ENCODE measurements at regions not wholly inside any gene's neighbourhood (a gene's known extent, or its start where the extent isn't known, plus 50 kb on each side); places are given as distances from the start of the nearest gene placed in this dataset.

DNA sequence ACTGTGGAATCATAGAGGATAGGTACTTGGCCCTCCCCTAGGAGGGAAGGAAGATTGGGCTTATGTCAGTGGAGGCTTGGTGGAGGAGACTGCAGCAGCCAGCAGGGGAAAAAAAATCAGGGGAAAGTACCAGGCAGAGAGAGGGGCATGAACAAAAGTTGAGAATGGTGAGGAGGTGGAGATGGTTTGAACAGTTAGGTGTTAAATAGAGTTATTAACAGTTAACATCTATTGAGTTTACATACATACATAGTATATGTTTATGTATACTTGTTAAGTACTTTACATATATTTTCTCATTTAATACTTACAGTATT lies 136.5 kb upstream of the HNRNPU start:
- TF ChIP-seq TEAD4 (IDR thresholded peaks at IDR 0.05) (no peak), RAD21 (IDR thresholded peaks at IDR 0.05; ENCODE audit: low read depth) (no peak), TAF1 (IDR thresholded peaks at IDR 0.05; ENCODE audit: low read depth) (no peak), FOXM1 (IDR thresholded peaks at IDR 0.05; ENCODE audit: borderline replicate concordance, low read depth) (no peak), NFIC (IDR thresholded peaks at IDR 0.05) (no peak), CREB1 (IDR thresholded peaks at IDR 0.05; ENCODE audit: low read depth) (no peak), EGR1 (IDR thresholded peaks at IDR 0.05) (no peak), EP300 (IDR thresholded peaks at IDR 0.05; ENCODE audit: borderline replicate concordance) (no peak), CEBPB (IDR thresholded peaks at IDR 0.05) (no peak)
- TF ChIP-seq, protein P1, sequence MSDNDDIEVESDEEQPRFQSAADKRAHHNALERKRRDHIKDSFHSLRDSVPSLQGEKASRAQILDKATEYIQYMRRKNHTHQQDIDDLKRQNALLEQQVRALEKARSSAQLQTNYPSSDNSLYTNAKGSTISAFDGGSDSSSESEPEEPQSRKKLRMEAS (IDR thresholded peaks at IDR 0.05): no peak
- TF ChIP-seq, protein P2, sequence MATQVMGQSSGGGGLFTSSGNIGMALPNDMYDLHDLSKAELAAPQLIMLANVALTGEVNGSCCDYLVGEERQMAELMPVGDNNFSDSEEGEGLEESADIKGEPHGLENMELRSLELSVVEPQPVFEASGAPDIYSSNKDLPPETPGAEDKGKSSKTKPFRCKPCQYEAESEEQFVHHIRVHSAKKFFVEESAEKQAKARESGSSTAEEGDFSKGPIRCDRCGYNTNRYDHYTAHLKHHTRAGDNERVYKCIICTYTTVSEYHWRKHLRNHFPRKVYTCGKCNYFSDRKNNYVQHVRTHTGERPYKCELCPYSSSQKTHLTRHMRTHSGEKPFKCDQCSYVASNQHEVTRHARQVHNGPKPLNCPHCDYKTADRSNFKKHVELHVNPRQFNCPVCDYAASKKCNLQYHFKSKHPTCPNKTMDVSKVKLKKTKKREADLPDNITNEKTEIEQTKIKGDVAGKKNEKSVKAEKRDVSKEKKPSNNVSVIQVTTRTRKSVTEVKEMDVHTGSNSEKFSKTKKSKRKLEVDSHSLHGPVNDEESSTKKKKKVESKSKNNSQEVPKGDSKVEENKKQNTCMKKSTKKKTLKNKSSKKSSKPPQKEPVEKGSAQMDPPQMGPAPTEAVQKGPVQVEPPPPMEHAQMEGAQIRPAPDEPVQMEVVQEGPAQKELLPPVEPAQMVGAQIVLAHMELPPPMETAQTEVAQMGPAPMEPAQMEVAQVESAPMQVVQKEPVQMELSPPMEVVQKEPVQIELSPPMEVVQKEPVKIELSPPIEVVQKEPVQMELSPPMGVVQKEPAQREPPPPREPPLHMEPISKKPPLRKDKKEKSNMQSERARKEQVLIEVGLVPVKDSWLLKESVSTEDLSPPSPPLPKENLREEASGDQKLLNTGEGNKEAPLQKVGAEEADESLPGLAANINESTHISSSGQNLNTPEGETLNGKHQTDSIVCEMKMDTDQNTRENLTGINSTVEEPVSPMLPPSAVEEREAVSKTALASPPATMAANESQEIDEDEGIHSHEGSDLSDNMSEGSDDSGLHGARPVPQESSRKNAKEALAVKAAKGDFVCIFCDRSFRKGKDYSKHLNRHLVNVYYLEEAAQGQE (IDR thresholded peaks at IDR 0.05; ENCODE audit: low read depth): no peak

DNA sequence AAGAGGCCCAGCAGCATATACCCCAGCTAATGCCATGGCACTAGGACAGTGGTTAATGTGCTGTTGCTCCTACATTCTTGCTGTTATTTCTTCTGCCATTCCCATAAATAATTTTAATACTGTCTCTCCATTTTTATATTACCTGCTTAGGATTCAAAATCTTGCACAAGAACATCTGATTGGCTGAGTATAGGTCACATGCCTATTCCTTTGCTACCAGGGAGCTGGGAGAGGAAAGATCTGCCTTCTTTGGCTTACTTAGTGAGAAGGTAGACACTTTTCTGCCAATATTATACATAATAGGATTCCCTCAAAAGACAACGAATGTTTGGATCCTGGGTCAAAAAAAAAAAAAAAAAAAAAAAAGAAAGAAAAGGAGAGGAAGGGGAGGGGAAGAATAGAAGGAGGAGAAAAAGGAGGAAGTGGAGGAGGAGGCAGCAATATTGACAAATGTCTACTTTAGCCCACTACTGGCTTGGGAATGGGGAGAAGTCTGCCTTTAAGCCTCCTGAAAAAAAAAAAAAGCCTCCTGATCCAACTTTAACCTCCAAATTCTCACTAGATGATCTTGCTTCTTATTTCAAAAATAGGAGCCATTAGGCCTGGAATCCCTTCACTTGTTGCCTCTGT lies 134.5 kb upstream of the HNRNPU start:
- no peak for TF ChIP-seq TCF12 (IDR thresholded peaks at IDR 0.05; ENCODE audit: low read depth)
- TF ChIP-seq, protein P1 (IDR thresholded peaks at IDR 0.05): no peak
- TF ChIP-seq TEAD4 (IDR thresholded peaks at IDR 0.05): no peak
- no peak for TF ChIP-seq YY1 (IDR thresholded peaks at IDR 0.05; ENCODE audit: low read depth)
- TF ChIP-seq CEBPB (IDR thresholded peaks at IDR 0.05): no peak
- TF ChIP-seq, protein P3, sequence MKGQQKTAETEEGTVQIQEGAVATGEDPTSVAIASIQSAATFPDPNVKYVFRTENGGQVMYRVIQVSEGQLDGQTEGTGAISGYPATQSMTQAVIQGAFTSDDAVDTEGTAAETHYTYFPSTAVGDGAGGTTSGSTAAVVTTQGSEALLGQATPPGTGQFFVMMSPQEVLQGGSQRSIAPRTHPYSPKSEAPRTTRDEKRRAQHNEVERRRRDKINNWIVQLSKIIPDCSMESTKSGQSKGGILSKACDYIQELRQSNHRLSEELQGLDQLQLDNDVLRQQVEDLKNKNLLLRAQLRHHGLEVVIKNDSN (IDR thresholded peaks at IDR 0.05): no peak
- no peak for TF ChIP-seq EGR1 (IDR thresholded peaks at IDR 0.05)
- no peak for TF ChIP-seq EP300 (IDR thresholded peaks at IDR 0.05; ENCODE audit: borderline replicate concordance)
- no peak for TF ChIP-seq TAF1 (IDR thresholded peaks at IDR 0.05; ENCODE audit: low read depth)
- no peak for TF ChIP-seq FOXM1 (IDR thresholded peaks at IDR 0.05; ENCODE audit: borderline replicate concordance, low read depth)
- no peak for TF ChIP-seq NFIC (IDR thresholded peaks at IDR 0.05)
- TF ChIP-seq CREB1 (IDR thresholded peaks at IDR 0.05; ENCODE audit: low read depth): no peak
- no peak for TF ChIP-seq RAD21 (IDR thresholded peaks at IDR 0.05; ENCODE audit: low read depth)
- TF ChIP-seq, protein P2 (IDR thresholded peaks at IDR 0.05; ENCODE audit: low read depth): no peak
- no peak for TF ChIP-seq ZBTB7A (IDR thresholded peaks at IDR 0.05; ENCODE audit: low read depth)

DNA sequence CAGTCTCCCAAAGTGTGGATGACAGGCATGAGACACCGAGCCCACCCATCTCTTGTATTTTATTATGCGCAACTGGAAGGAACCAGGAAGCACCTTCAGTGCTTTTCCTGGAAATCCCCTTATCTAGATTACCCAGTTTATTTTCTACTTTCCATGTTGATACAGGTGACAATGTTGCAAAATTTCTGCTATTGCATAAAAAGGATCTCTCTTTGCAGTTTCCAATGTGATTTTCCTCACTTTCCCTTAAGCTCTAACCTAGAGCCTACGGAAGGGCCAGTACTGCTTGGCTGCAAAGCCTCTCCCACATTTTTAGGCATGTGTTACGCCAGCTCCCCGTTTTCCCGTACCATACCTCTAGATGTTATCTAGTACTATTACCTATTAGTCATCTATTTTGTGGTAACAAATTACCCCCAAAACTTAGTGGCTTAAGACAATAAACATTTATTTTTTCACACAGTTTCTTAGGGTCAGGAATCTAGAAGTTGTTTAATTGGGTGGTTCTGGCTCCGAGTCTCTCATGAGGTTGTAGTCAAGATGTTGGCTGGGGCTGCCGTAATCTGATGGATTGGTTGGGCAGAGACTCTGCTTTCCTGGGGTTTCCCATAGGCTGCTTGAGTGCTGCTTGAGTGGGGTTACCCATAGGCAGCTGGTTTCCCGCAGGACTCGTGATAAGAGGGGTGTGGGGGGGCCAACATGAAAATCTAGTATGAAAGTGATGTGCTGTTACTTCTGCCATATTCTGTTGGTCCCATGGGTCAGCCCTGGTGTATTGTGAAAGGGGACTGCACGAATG lies 131.5 kb upstream of the HNRNPU start:
- no peak for TF ChIP-seq CEBPB (IDR thresholded peaks at IDR 0.05)
- no peak for TF ChIP-seq TCF12 (IDR thresholded peaks at IDR 0.05; ENCODE audit: low read depth)
- TF ChIP-seq TAF1 (IDR thresholded peaks at IDR 0.05; ENCODE audit: low read depth): no peak
- no peak for TF ChIP-seq ZBTB7A (IDR thresholded peaks at IDR 0.05; ENCODE audit: low read depth)
- no peak for TF ChIP-seq EP300 (IDR thresholded peaks at IDR 0.05; ENCODE audit: borderline replicate concordance)

DNA sequence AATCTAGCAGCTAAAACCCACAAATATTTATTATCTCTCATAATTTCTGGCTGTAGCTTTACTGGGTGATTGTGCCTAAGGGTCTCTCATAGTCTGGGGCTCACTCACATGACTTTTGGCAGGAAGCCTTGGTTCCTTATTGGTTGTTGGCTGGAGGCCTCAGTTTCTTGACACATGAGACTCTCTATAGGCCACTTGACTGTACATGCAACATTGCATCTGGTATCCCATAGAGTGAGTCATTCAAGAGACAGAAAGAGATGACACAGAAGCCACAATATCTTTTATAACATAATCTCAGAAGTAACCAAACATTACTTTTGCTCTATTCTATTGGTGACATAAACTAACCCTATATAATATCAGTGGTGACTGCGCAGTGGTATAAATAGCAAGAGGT lies 128.5 kb upstream of the HNRNPU start:
- TF ChIP-seq FOXM1 (IDR thresholded peaks at IDR 0.05; ENCODE audit: borderline replicate concordance, low read depth): no peak
- no peak for TF ChIP-seq TCF12 (IDR thresholded peaks at IDR 0.05; ENCODE audit: low read depth)
- no peak for TF ChIP-seq EGR1 (IDR thresholded peaks at IDR 0.05)
- TF ChIP-seq YY1 (IDR thresholded peaks at IDR 0.05; ENCODE audit: low read depth): no peak
- TF ChIP-seq TAF1 (IDR thresholded peaks at IDR 0.05; ENCODE audit: low read depth): no peak
- no peak for TF ChIP-seq NFIC (IDR thresholded peaks at IDR 0.05)
- TF ChIP-seq, protein P3 (IDR thresholded peaks at IDR 0.05): no peak
- TF ChIP-seq ZBTB7A (IDR thresholded peaks at IDR 0.05; ENCODE audit: low read depth): no peak
- no peak for TF ChIP-seq CEBPB (IDR thresholded peaks at IDR 0.05)
- TF ChIP-seq EP300 (IDR thresholded peaks at IDR 0.05; ENCODE audit: borderline replicate concordance): no peak
- TF ChIP-seq, protein P1 (IDR thresholded peaks at IDR 0.05): no peak
- no peak for TF ChIP-seq RAD21 (IDR thresholded peaks at IDR 0.05; ENCODE audit: low read depth)
- TF ChIP-seq, protein P2 (IDR thresholded peaks at IDR 0.05; ENCODE audit: low read depth): no peak
- TF ChIP-seq TEAD4 (IDR thresholded peaks at IDR 0.05): no peak
- no peak for TF ChIP-seq CREB1 (IDR thresholded peaks at IDR 0.05; ENCODE audit: low read depth)

All from Ishikawa (cell line).